Spleen (tissue), 7 donors: ENCODE measurements at regions not wholly inside any gene's neighbourhood (a gene's known extent, or its start where the extent isn't known, plus 50 kb on each side); places are given as distances from the start of the nearest gene placed in this dataset.

ENCODE experiments used
- CTCF ChIP-seq, 11 experiments: fragments of 200-600 bp in 7 of 11; fragments of 450-650 bp in 4 of 11; sonication (generic) in 4 of 11; IDR thresholded peaks in 8 of 11; conservative IDR thresholded peaks in 3 of 11; 1 replicate in 7 of 11; 2 replicates in 4 of 11; pipeline versions ENCODE4 v1.4.0 to v1.8.0; 2016 to 2021; ENCODE audit warnings: antibody characterized with exemption in 11 of 11, inconsistent platforms in 4 of 11, mild to moderate bottlenecking in 1 of 11
- POLR2AphosphoS5 ChIP-seq, 3 donors: sonication (generic); formaldehyde crosslinking; IDR thresholded peaks; one replicate each; pipeline ENCODE4 v1.5.1; 2017; ENCODE audit warnings: antibody characterized with exemption in 3 of 3
- donor health status: DM: no; HTN: no; CAD: no; lungs with moderate emphysema.
- donor health status: DM: no; HTN: no; CAD: no.
- donor health status: DM: no; HTN: no; CAD: no.

DNA sequence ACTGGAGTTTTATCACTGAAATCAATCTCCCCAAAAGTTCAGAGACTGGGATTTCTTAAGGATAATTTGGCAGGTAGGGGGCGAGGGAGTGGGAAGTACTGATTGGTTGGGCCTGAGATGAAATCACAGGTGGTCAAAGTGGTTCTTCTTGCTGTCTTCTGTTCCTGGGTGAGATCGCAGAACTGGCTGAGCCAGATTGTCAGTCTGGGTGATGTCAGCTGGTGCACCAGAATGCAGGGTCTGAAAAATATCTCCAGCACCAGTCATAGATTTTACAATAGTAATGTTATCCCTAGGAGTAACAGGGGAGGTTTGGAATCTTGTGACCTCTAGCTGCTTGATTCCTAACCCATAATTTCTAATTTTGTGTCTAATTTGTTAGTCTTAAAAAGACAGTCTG is 86.7 kb upstream of the SLC25A36 start:
- TF ChIP-seq POLR2AphosphoS5 (IDR thresholded peaks at IDR 0.05) (no peak), CTCF (IDR thresholded peaks at IDR 0.05 in 8 of 11, conservative IDR thresholded peaks at IDR 0.05 in 3 of 11) (no peak)
